Dedifferentiated amniotic fluid mesenchymal stem cell (primary cell): ENCODE measurements at regions not wholly inside any gene's neighbourhood (a gene's known extent, or its start where the extent isn't known, plus 50 kb on each side); places are given as distances from the start of the nearest gene placed in this dataset.

Experiments
- DNase-seq: peaks from one replicate; pipeline ENCODE4 v3.0.0-alpha.2; 2016; ENCODE audit errors: extremely low spot score

- no peak for DNase-seq
These were observed 229.7 kb upstream of the LARGE1 start for GRCh38 chr22:34150023-34150422.

- DNase-seq = no peak
These were observed 239.2 kb upstream of the LARGE1 start for GRCh38 chr22:34159491-34159890.

GRCh38 chr22:34160141-34160783, 240.0 kb upstream of the LARGE1 start:
- no peak for DNase-seq

GRCh38 chr22:34161431-34162123, 241.3 kb upstream of the LARGE1 start:
- no peak for DNase-seq

- no peak for DNase-seq
These were observed 278.7 kb upstream of the LARGE1 start for GRCh38 chr22:34198976-34199375.

- no peak for DNase-seq
These were observed 290.0 kb upstream of the LARGE1 start for GRCh38 chr22:34210301-34210700.

GRCh38 chr22:34214372-34214771, 294.1 kb upstream of the LARGE1 start:
- no peak for DNase-seq

GRCh38 chr22:34225278-34225677, 305.0 kb upstream of the LARGE1 start:
- no peak for DNase-seq

- no peak for DNase-seq
These were observed 316.3 kb upstream of the LARGE1 start for GRCh38 chr22:34236527-34236926.

- no peak for DNase-seq
These were observed 319.1 kb upstream of the LARGE1 start for GRCh38 chr22:34239421-34239820.

GRCh38 chr22:34243023-34243422, 322.7 kb upstream of the LARGE1 start:
- no peak for DNase-seq

- no peak for DNase-seq
These were observed 334.8 kb upstream of the LARGE1 start for GRCh38 chr22:34255042-34255441.

GRCh38 chr22:34278121-34278520, 357.8 kb upstream of the LARGE1 start:
- DNase-seq = no peak

GRCh38 chr22:34281738-34282137, 361.5 kb upstream of the LARGE1 start:
- no peak for DNase-seq

- DNase-seq = no peak
These were observed 363.6 kb upstream of the LARGE1 start for GRCh38 chr22:34283844-34284243.

GRCh38 chr22:34293324-34293723, 373.0 kb upstream of the LARGE1 start:
- no peak for DNase-seq

GRCh38 chr22:34294476-34294875, 374.2 kb upstream of the LARGE1 start:
- DNase-seq = no peak

GRCh38 chr22:34294986-34295385, 374.7 kb upstream of the LARGE1 start:
- DNase-seq = no peak

GRCh38 chr22:34296461-34296860, 376.2 kb upstream of the LARGE1 start:
- DNase-seq = no peak

- no peak for DNase-seq
These were observed 377.4 kb upstream of the LARGE1 start for GRCh38 chr22:34297536-34298120.

GRCh38 chr22:34299496-34299895, 379.2 kb upstream of the LARGE1 start:
- no peak for DNase-seq

GRCh38 chr22:34301569-34301968, 381.3 kb upstream of the LARGE1 start:
- no peak for DNase-seq

- DNase-seq = no peak
These were observed 383.4 kb upstream of the LARGE1 start for GRCh38 chr22:34303656-34304055.
